HCT116 (cell line): ENCODE measurements at regions not wholly inside any gene's neighbourhood (a gene's known extent, or its start where the extent isn't known, plus 50 kb on each side); places are given as distances from the start of the nearest gene placed in this dataset.

Experiments used
- ATAC-seq: fragments of 200-7000 bp; cut with Tn5 transposase; 2 replicates; pipeline ENCODE4 v1.9.1; 2020; ENCODE audit warnings: mild to moderate bottlenecking, moderate library complexity
- BruUV-seq: library from RNA; stranded (reverse); fragments of 400-500 nt; replicated peaks from 2 replicates; lab custom pipeline; 2021; lab: Mats Ljungman, UMichigan
- CTCF ChIA-PET: fragments of 300-600 bp; sonication (Branson Sonifier 250); formaldehyde crosslinking; loops from one replicate; lab custom pipeline; 2021; ENCODE audit warnings: antibody characterized with exemption; lab: Charles Lee
- POLR2A ChIA-PET: fragments of 300-600, 350-600 bp; sonication (Branson Sonifier 250); formaldehyde crosslinking; loops from one replicate; lab custom pipeline; 2021; ENCODE audit warnings: antibody characterized with exemption; lab: Charles Lee
- RAD21 ChIA-PET, 2 experiments: fragments of 300-600 bp; sonication (Branson Sonifier 250); formaldehyde crosslinking; loops; one replicate each; lab custom pipeline; 2023; ENCODE audit warnings: low total read pairs in 2 of 2; ENCODE audit not compliant: uncharacterized antibody in 2 of 2, unreplicated experiment in 2 of 2, low non-redundant PET in 1 of 2; lab: Charles Lee
- DNase-seq: peaks from one replicate; pipeline ENCODE4 v3.0.0-alpha.2; 2010; ENCODE audit warnings: low read depth, low spot score
- H2AFZ ChIP-seq: fragments of 200-600 bp; shearing (Covaris generic), sonication (generic); 2 replicates; pipeline ENCODE4 v1.6.1; 2017; ENCODE audit warnings: low read depth, mixed run types, mixed read lengths, antibody characterized with exemption, low read length; ENCODE audit not compliant: poor library complexity, severe bottlenecking
- H3K27ac ChIP-seq: 2 replicates; pipeline ENCODE4 v1.5.1; 2012; ENCODE audit warnings: low read depth, low read length
- H3K27me3 ChIP-seq: fragments of 200-600 bp; sonication (generic); 2 replicates; pipeline ENCODE4 v1.6.1; 2016; ENCODE audit warnings: mixed run types, low read length, mixed read lengths; ENCODE audit not compliant: insufficient read depth
- H3K36me3 ChIP-seq, 2 experiments: fragments of 200-500 bp in 1 of 2; fragments of 200-600 bp in 1 of 2; sonication (Bioruptor generic) in 1 of 2; sonication (generic) in 1 of 2; 2 replicates each; pipeline versions ENCODE4 v1.5.1 to v1.6.1; 2014 to 2016; ENCODE audit warnings: low read length in 2 of 2, inconsistent platforms in 1 of 2, mixed read lengths in 1 of 2, mixed run types in 1 of 2; ENCODE audit not compliant: insufficient read depth in 2 of 2, control insufficient read depth in 1 of 2
- H3K4me1 ChIP-seq, 2 experiments: fragments of 200-600 bp in 1 of 2; sonication (generic) in 1 of 2; 2 replicates each; pipeline versions ENCODE4 v1.5.1 to v1.6.1; 2012 to 2017; ENCODE audit warnings: low read length in 2 of 2, inconsistent platforms in 1 of 2, mild to moderate bottlenecking in 1 of 2, mixed read lengths in 1 of 2, mixed run types in 1 of 2, moderate library complexity in 1 of 2; ENCODE audit not compliant: insufficient read depth in 2 of 2, control insufficient read depth in 1 of 2
- H3K4me2 ChIP-seq: fragments of 200-600 bp; sonication (generic); 2 replicates; pipeline ENCODE4 v1.6.1; 2017; ENCODE audit warnings: mixed run types, low read length, mixed read lengths
- H3K4me3 ChIP-seq, 2 experiments: fragments of 200-600 bp in 1 of 2; sonication (generic) in 1 of 2; replicated peaks in 1 of 2; 2 replicates each; pipeline ENCODE4 v1.5.1; 2011 to 2016; ENCODE audit warnings: low read length in 2 of 2, control low read depth in 1 of 2, low read depth in 1 of 2, mild to moderate bottlenecking in 1 of 2, mixed read lengths in 1 of 2, mixed run types in 1 of 2
- H3K79me2 ChIP-seq: fragments of 200-600 bp; sonication (generic); 2 replicates; pipeline ENCODE4 v1.6.1; 2017; ENCODE audit warnings: mild to moderate bottlenecking, mixed run types, low read length, moderate library complexity, mixed read lengths; ENCODE audit not compliant: insufficient read depth
- H3K9ac ChIP-seq: fragments of 200-600 bp; sonication (generic); 2 replicates; pipeline ENCODE4 v1.6.1; 2016; ENCODE audit warnings: low read length, mixed read lengths
- H3K9me2 ChIP-seq: fragments of 200-600 bp; sonication (generic), shearing (Covaris generic); 2 replicates; pipeline ENCODE4 v1.6.1; 2017; ENCODE audit warnings: mixed run types, mild to moderate bottlenecking, moderate library complexity; ENCODE audit not compliant: insufficient read depth
- H3K9me3 ChIP-seq, 2 experiments: fragments of 200-500 bp in 1 of 2; fragments of 200-600 bp in 1 of 2; sonication (Bioruptor generic) in 1 of 2; sonication (generic) in 1 of 2; 2 replicates each; pipeline ENCODE4 v1.6.1; 2014 to 2017; ENCODE audit warnings: low read length in 2 of 2, mixed read lengths in 2 of 2, inconsistent platforms in 1 of 2, low read depth in 1 of 2, mild to moderate bottlenecking in 1 of 2, mixed run types in 1 of 2, moderate library complexity in 1 of 2; ENCODE audit not compliant: control insufficient read depth in 1 of 2, insufficient read depth in 1 of 2
- H4K20me1 ChIP-seq: fragments of 200-600 bp; sonication (generic), shearing (Covaris generic); 2 replicates; pipeline ENCODE4 v1.6.1; 2017; ENCODE audit warnings: mixed run types, mild to moderate bottlenecking, moderate library complexity; ENCODE audit not compliant: insufficient read depth
- CBX3 ChIP-seq: IDR thresholded peaks from 2 replicates; pipeline ENCODE4 v1.6.1; 2012; ENCODE audit warnings: low read depth
- CEBPB ChIP-seq: IDR thresholded peaks from 2 replicates; pipeline ENCODE4 v1.6.1; 2012; ENCODE audit warnings: low read depth
- EGR1 ChIP-seq: IDR thresholded peaks from 2 replicates; pipeline ENCODE4 v1.6.1; 2012; ENCODE audit warnings: low read depth
- EZH2 ChIP-seq: fragments of 200-600 bp; sonication (generic); IDR thresholded peaks from 2 replicates; pipeline ENCODE4 v1.6.1; 2017; ENCODE audit warnings: antibody characterized with exemption, mixed run types
- EZH2phosphoT487 ChIP-seq: fragments of 200-600 bp; IDR thresholded peaks from 2 replicates; pipeline ENCODE4 v1.6.1; 2018; ENCODE audit warnings: antibody characterized with exemption, borderline replicate concordance
- FOSL1 ChIP-seq: IDR thresholded peaks from 2 replicates; pipeline ENCODE4 v1.6.1; 2012; ENCODE audit warnings: low read depth
- JUND ChIP-seq: IDR thresholded peaks from 2 replicates; pipeline ENCODE4 v1.6.1; 2012
- POLR2A ChIP-seq: IDR thresholded peaks from 2 replicates; pipeline ENCODE4 v1.7.0; 2011; ENCODE audit warnings: borderline replicate concordance; ENCODE audit not compliant: insufficient read depth, insufficient read length; ENCODE audit errors: extremely low read depth
- POLR2AphosphoS5 ChIP-seq: IDR thresholded peaks from 2 replicates; pipeline ENCODE4 v1.6.1; 2011; ENCODE audit warnings: mild to moderate bottlenecking, low read depth, low read length, moderate library complexity
- SIN3A ChIP-seq: IDR thresholded peaks from 2 replicates; pipeline ENCODE4 v1.6.1; 2012; ENCODE audit warnings: low read depth
- SRF ChIP-seq: IDR thresholded peaks from 2 replicates; pipeline ENCODE4 v1.6.1; 2012; ENCODE audit warnings: low read depth
- YY1 ChIP-seq: IDR thresholded peaks from 2 replicates; pipeline ENCODE4 v1.6.1; 2011; ENCODE audit warnings: low read length, low read depth, moderate library complexity, mild to moderate bottlenecking; ENCODE audit not compliant: insufficient replicate concordance; ENCODE audit errors: extremely low read depth
- ZNF274 ChIP-seq: fragments of 200-500 bp; sonication (Bioruptor generic); IDR thresholded peaks from 2 replicates; pipeline ENCODE4 v1.6.1; 2014; ENCODE audit warnings: mild to moderate bottlenecking, low read depth, low read length, inconsistent platforms
- intact Hi-C: fragments of 100-400 bp; cut with micrococcal nuclease; formaldehyde crosslinking; loops from 2 replicates; pipeline ENCODE4 v1.10.0; 2022
- TF ChIP-seq, protein P1 (sequence below), 3 experiments: fragments of 200-600 bp in 1 of 3; sonication (generic) in 1 of 3; IDR thresholded peaks in 2 of 3; conservative IDR thresholded peaks in 1 of 3; 2 replicates each; pipeline ENCODE4 v1.5.1; 2012 to 2017; ENCODE audit warnings: low read depth in 2 of 3, low read length in 2 of 3, antibody characterized with exemption in 1 of 3, borderline replicate concordance in 1 of 3, control low read depth in 1 of 3, mild to moderate bottlenecking in 1 of 3, mixed read lengths in 1 of 3, mixed run types in 1 of 3, moderate library complexity in 1 of 3; ENCODE audit not compliant: insufficient read depth in 1 of 3
- TF ChIP-seq, protein P2 (sequence below): IDR thresholded peaks from 2 replicates; pipeline ENCODE4 v1.6.1; 2011; ENCODE audit warnings: mild to moderate bottlenecking, low read length, moderate library complexity; ENCODE audit not compliant: insufficient replicate concordance; ENCODE audit errors: extremely low read depth
- TF ChIP-seq, protein P3 (sequence below): IDR thresholded peaks from 2 replicates; pipeline ENCODE4 v1.6.1; 2012; ENCODE audit warnings: low read depth
- TF ChIP-seq, protein P4 (sequence below): IDR thresholded peaks from 2 replicates; pipeline ENCODE4 v1.6.1; 2012

DNA sequence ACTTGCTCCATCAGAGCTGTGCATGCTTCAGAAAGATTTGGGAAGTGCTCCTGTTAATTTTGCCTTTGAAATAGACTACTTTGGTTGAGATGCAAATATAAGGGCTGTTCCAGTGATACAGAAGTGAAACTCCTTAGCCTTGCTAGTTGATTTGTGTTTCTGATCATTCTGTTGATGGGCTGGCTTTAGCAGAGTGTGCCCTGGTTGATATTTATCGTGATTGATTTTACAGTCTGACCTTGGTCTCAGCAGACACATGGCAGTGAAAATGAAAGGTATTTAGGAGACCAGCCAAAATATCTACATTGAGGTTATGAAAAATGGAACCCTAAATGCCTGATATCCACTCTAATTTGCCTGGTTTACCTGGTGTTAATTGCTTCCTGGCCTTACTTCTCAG lies 122.1 kb upstream of the CEP162 start:
- Histone ChIP-seq H2AFZ (no peak overlapping the region), H3K4me2 (no peak overlapping the region), H3K4me3 (no peak overlapping the region), H3K4me1 (no peaks in the 10 kb centered on the region), H3K9me2 (no peaks in the 10 kb centered on the region), H3K9ac (no peak overlapping the region), H3K9me3 (no peaks in the 10 kb centered on the region), H3K27ac (no peak overlapping the region), H3K36me3 (no peaks in the 10 kb centered on the region), H3K27me3 (no peaks in the 10 kb centered on the region), H3K79me2 (no peaks in the 10 kb centered on the region), H4K20me1 (no peaks in the 10 kb centered on the region)
- CTCF ChIA-PET = no interaction called here
- DNase-seq (no peak), ATAC-seq (no peak)
- RAD21 ChIA-PET = no interaction called here
- BruUV-seq = no TSS peak
- POLR2A ChIA-PET = no interaction called here
- intact Hi-C loops = no loop called here
- TF ChIP-seq, protein P1, sequence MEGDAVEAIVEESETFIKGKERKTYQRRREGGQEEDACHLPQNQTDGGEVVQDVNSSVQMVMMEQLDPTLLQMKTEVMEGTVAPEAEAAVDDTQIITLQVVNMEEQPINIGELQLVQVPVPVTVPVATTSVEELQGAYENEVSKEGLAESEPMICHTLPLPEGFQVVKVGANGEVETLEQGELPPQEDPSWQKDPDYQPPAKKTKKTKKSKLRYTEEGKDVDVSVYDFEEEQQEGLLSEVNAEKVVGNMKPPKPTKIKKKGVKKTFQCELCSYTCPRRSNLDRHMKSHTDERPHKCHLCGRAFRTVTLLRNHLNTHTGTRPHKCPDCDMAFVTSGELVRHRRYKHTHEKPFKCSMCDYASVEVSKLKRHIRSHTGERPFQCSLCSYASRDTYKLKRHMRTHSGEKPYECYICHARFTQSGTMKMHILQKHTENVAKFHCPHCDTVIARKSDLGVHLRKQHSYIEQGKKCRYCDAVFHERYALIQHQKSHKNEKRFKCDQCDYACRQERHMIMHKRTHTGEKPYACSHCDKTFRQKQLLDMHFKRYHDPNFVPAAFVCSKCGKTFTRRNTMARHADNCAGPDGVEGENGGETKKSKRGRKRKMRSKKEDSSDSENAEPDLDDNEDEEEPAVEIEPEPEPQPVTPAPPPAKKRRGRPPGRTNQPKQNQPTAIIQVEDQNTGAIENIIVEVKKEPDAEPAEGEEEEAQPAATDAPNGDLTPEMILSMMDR (IDR thresholded peaks at IDR 0.05 in 2 of 3, conservative IDR thresholded peaks at IDR 0.05 in 1 of 3; ENCODE audit: borderline replicate concordance in 1 of 3, insufficient read depth in 1 of 3, low read depth in 2 of 3, low read length in 2 of 3) = no peak
- no peak for TF ChIP-seq YY1
- TF ChIP-seq, protein P2, sequence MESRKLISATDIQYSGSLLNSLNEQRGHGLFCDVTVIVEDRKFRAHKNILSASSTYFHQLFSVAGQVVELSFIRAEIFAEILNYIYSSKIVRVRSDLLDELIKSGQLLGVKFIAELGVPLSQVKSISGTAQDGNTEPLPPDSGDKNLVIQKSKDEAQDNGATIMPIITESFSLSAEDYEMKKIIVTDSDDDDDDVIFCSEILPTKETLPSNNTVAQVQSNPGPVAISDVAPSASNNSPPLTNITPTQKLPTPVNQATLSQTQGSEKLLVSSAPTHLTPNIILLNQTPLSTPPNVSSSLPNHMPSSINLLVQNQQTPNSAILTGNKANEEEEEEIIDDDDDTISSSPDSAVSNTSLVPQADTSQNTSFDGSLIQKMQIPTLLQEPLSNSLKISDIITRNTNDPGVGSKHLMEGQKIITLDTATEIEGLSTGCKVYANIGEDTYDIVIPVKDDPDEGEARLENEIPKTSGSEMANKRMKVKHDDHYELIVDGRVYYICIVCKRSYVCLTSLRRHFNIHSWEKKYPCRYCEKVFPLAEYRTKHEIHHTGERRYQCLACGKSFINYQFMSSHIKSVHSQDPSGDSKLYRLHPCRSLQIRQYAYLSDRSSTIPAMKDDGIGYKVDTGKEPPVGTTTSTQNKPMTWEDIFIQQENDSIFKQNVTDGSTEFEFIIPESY = no peak
- TF ChIP-seq, protein P3, sequence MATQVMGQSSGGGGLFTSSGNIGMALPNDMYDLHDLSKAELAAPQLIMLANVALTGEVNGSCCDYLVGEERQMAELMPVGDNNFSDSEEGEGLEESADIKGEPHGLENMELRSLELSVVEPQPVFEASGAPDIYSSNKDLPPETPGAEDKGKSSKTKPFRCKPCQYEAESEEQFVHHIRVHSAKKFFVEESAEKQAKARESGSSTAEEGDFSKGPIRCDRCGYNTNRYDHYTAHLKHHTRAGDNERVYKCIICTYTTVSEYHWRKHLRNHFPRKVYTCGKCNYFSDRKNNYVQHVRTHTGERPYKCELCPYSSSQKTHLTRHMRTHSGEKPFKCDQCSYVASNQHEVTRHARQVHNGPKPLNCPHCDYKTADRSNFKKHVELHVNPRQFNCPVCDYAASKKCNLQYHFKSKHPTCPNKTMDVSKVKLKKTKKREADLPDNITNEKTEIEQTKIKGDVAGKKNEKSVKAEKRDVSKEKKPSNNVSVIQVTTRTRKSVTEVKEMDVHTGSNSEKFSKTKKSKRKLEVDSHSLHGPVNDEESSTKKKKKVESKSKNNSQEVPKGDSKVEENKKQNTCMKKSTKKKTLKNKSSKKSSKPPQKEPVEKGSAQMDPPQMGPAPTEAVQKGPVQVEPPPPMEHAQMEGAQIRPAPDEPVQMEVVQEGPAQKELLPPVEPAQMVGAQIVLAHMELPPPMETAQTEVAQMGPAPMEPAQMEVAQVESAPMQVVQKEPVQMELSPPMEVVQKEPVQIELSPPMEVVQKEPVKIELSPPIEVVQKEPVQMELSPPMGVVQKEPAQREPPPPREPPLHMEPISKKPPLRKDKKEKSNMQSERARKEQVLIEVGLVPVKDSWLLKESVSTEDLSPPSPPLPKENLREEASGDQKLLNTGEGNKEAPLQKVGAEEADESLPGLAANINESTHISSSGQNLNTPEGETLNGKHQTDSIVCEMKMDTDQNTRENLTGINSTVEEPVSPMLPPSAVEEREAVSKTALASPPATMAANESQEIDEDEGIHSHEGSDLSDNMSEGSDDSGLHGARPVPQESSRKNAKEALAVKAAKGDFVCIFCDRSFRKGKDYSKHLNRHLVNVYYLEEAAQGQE = no peak
- TF ChIP-seq POLR2AphosphoS5 = no peak
- TF ChIP-seq POLR2A = no peak
- TF ChIP-seq ZNF274 = no peak
- no peak for TF ChIP-seq EZH2
- TF ChIP-seq SRF = no peak
- TF ChIP-seq CEBPB = no peak
- TF ChIP-seq CBX3 = no peak
- TF ChIP-seq EZH2phosphoT487 = no peak
- TF ChIP-seq FOSL1 = no peak
- TF ChIP-seq EGR1 = no peak
- no peak for TF ChIP-seq SIN3A
- TF ChIP-seq, protein P4, sequence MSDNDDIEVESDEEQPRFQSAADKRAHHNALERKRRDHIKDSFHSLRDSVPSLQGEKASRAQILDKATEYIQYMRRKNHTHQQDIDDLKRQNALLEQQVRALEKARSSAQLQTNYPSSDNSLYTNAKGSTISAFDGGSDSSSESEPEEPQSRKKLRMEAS = no peak
- TF ChIP-seq JUND = no peak
